Nephron progenitor cell (in vitro differentiated cells): ENCODE measurements at regions not wholly inside any gene's neighbourhood (a gene's known extent, or its start where the extent isn't known, plus 50 kb on each side); places are given as distances from the start of the nearest gene placed in this dataset.

Experiments
- DNase-seq: peaks from one replicate; pipeline ENCODE4 v3.0.0; 2021
- H3K27ac Mint-ChIP-seq: 2 replicates; pipeline ENCODE4 v1.8.0; 2021; ENCODE audit warnings: mild to moderate bottlenecking, moderate library complexity, mixed read lengths
- H3K27me3 Mint-ChIP-seq: 2 replicates; pipeline ENCODE4 v1.8.0; 2021; ENCODE audit warnings: mild to moderate bottlenecking, low read depth, mixed read lengths; ENCODE audit not compliant: poor library complexity
- H3K36me3 Mint-ChIP-seq: 2 replicates; pipeline ENCODE4 v1.8.0; 2021; ENCODE audit warnings: low read depth, mixed read lengths
- H3K4me1 Mint-ChIP-seq: 2 replicates; pipeline ENCODE4 v1.8.0; 2021; ENCODE audit warnings: mixed read lengths
- H3K4me3 Mint-ChIP-seq: 2 replicates; pipeline ENCODE4 v1.8.0; 2021; ENCODE audit warnings: mild to moderate bottlenecking, moderate library complexity, mixed read lengths
- H3K9me3 Mint-ChIP-seq: 2 replicates; pipeline ENCODE4 v1.8.0; 2021; ENCODE audit warnings: mild to moderate bottlenecking, moderate library complexity, mixed read lengths
- TF ChIP-seq, protein P1 (sequence below): fragments of 200-600 bp; sonication (generic); IDR thresholded peaks from 2 replicates; pipeline ENCODE4 v1.5.0; 2021; ENCODE audit warnings: antibody characterized with exemption

DNA sequence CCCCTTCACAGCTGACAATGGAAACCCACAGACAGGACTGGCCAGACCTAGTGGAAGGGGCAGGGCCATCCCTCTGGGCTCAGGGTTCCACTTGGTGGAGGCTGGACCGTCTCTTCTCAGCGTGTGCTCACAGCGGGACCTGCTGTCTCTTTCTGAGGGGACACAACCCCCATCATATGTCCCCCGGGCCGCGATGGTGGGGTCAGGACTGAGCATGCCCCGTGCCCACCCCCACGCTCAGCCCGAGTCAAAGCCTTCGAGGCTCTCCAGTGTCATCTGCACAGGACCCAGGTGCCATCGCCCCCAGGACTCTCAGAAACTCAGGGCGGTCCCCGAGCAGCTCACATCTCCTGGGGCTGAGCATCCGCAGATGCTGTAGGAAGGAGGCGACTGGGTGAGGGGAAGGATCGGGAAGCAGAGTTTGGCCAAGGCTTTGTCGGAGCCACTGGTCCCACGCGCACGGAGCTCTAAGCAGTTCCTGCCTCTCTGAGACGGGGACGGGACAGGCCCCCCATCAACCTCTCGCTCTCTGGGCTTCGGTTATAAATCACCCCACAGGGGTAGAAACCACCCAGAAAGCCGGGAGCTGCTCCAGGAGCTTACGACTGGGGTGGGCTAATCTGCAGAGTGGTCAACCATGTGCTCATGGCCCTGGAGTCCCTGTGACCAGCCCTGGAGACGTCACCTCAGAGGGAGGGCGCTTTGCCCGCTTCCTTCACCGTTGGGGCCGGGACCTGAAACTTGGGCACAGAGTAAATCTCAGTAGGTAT, 183.4 kb upstream of the SULF2 start:
- TF ChIP-seq, protein P1, sequence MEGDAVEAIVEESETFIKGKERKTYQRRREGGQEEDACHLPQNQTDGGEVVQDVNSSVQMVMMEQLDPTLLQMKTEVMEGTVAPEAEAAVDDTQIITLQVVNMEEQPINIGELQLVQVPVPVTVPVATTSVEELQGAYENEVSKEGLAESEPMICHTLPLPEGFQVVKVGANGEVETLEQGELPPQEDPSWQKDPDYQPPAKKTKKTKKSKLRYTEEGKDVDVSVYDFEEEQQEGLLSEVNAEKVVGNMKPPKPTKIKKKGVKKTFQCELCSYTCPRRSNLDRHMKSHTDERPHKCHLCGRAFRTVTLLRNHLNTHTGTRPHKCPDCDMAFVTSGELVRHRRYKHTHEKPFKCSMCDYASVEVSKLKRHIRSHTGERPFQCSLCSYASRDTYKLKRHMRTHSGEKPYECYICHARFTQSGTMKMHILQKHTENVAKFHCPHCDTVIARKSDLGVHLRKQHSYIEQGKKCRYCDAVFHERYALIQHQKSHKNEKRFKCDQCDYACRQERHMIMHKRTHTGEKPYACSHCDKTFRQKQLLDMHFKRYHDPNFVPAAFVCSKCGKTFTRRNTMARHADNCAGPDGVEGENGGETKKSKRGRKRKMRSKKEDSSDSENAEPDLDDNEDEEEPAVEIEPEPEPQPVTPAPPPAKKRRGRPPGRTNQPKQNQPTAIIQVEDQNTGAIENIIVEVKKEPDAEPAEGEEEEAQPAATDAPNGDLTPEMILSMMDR, result no peak
- Mint-ChIP-seq H3K4me3 (no peak overlapping the region), H3K27ac (no peak overlapping the region), H3K36me3 (no peaks in the 10 kb centered on the region), H3K9me3 (no peaks in the 10 kb centered on the region), H3K4me1 (peaks cover 51% of the 10 kb centered on the region), H3K27me3 (peaks cover 21% of the 10 kb centered on the region)
- no peak for DNase-seq

DNA sequence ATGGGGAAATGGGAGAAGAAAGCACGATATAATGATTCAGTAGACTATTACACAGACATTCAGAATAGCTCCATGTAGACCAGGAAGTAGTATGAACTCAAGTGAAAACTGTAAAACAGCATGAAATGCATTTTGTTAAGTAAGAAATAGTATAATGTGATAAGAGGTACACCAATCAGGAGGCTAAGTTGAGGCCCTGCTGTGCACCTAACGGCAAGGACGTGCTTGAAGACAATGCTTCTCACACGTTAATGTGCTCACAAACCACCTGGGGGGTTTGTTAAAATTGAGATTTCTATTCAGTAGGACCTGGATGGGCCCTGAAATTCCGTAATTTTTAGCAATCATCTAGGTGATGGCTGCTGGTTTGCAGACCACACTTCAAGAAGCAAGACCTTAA, 178.9 kb upstream of the SULF2 start:
- Mint-ChIP-seq H3K4me1 (peaks cover 32% of the 10 kb centered on the region), H3K4me3 (no peak overlapping the region), H3K9me3 (no peaks in the 10 kb centered on the region), H3K27me3 (peaks cover 21% of the 10 kb centered on the region), H3K27ac (no peak overlapping the region), H3K36me3 (no peaks in the 10 kb centered on the region)
- TF ChIP-seq, protein P1, result no peak
- no peak for DNase-seq

DNA sequence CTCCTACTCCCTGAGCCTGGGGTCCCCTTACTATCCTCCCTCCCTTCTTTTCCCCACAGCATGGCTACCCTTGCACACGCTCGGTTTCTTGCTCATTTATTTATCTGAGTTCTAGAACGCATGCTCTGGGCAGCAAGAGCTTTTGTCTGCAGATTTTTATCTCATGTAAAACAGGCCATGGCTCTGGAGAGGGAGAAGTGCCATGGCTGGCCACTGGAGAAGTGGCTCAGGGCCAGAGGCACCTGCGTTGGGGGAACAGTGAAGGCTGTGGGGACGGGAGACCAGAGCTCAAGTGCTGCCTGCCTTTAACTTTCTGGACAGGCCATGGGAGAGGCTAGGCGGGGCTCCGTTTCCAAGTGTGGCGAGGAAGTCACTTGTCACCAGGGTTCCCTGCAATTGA, 177.7 kb upstream of the SULF2 start:
- no peak overlapping the region for H3K4me3 Mint-ChIP-seq
- H3K4me1 Mint-ChIP-seq, result peaks cover 37% of the 10 kb centered on the region
- H3K27ac Mint-ChIP-seq, result no peak overlapping the region
- no peaks in the 10 kb centered on the region for H3K9me3 Mint-ChIP-seq
- TF ChIP-seq, protein P1, result no peak
- H3K27me3 Mint-ChIP-seq, result peaks cover 23% of the 10 kb centered on the region
- H3K36me3 Mint-ChIP-seq, result no peaks in the 10 kb centered on the region
- DNase-seq, result no peak

DNA sequence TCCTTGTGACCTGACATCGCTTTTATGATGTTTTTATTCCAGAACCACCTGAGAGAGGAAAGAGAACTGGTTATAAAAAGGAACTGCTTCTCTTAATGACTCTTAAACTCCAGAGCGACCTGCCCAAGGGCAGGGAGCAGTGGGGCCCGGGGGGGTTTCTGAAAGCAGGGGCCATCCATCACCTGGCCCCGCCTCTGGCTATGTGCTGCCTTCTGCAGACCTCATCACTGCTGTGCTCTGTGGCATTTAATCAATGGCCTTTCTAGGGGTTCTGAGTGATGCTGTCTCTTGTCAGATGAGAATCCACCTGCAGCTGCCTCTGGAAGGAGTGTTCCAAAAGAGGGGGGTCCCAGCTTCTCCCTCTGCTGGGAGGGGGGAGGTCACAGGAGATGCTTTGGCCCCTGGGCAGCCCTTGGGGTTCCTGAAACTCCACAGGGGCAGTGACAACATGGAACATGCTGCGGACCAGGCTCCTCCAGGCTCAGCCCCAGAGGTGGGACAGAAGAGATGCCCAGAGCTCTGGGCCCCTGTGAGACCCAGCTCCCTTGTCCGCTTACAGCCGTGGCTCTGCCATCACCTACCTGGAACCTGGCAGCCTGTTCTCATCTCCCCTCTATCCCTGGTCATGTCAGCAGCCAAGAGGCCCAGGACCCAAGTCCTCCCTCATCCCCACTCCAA, 177.1 kb upstream of the SULF2 start:
- DNase-seq, result no peak
- peaks cover 23% of the 10 kb centered on the region for H3K27me3 Mint-ChIP-seq
- H3K36me3 Mint-ChIP-seq, result no peaks in the 10 kb centered on the region
- no peak overlapping the region for H3K4me3 Mint-ChIP-seq
- H3K9me3 Mint-ChIP-seq, result no peaks in the 10 kb centered on the region
- H3K27ac Mint-ChIP-seq, result peak overlapping the region; percentile 45
- TF ChIP-seq, protein P1, result no peak
- H3K4me1 Mint-ChIP-seq, result peaks cover 42% of the 10 kb centered on the region

DNA sequence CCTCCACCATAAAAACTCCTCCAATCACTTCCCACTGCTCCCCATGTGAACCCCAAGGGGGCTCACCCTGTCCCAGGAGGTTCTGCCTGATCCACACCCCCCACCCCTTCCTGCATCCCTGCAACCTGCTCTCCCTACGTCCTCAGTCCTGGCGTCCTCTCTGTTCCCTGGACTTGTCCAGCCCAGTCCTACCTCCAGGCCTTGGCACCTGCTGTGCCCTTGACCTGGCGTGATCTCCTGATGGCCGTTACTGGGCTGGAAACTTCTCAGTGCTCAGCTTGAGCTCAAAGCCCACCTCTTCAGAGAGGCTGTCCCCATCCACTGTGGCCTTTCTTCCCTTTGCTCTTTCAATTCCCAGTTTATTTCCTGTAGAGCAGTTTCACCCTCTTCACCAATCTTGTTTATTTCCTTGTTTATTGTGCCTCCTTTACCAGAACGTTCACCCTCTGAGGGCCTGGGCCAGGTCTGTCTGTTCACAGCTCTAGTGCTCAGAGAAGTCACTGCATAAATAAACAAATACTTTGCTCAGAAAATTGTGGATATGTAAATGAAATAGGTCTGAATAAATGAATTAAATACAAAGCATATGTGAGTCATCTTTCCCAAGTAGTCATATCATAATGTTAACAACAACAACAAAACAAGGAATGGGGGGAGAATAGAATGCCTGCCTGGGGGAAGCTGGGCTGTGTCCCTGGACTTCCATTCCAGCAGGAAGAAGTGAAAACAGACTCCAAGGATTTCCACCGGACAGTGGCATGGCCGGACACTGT, 175.7 kb upstream of the SULF2 start:
- Mint-ChIP-seq H3K27me3 (peaks cover 16% of the 10 kb centered on the region), H3K9me3 (no peaks in the 10 kb centered on the region), H3K27ac (peak overlapping the region; percentile 17), H3K4me1 (peaks cover 52% of the 10 kb centered on the region), H3K4me3 (no peak overlapping the region), H3K36me3 (no peaks in the 10 kb centered on the region)
- DNase-seq, result no peak
- TF ChIP-seq, protein P1, result no peak
